ENCODE measurements at regions not wholly inside any gene's neighbourhood (a gene's known extent, or its start where the extent isn't known, plus 50 kb on each side); places are given as distances from the start of the nearest gene placed in this dataset.

- no peak for DNase-seq
Observed at GRCh38 chr2:126518196-126518595, 137.8 kb upstream of the GYPC start.

- peak; percentile 16 for DNase-seq
Observed at GRCh38 chr2:126527836-126528490, 128.0 kb upstream of the GYPC start.

GRCh38 chr2:126531029-126531428, 124.9 kb upstream of the GYPC start:
- DNase-seq = no peak

GRCh38 chr2:126534478-126534877, 121.5 kb upstream of the GYPC start:
- no peak for DNase-seq

GRCh38 chr2:126535408-126535807, 120.5 kb upstream of the GYPC start:
- no peak for DNase-seq

- no peak for DNase-seq
Observed at GRCh38 chr2:126536605-126537200, 119.3 kb upstream of the GYPC start.

GRCh38 chr2:126539101-126539500, 116.9 kb upstream of the GYPC start:
- no peak for DNase-seq

- no peak for DNase-seq
Observed at GRCh38 chr2:126542247-126542646, 113.7 kb upstream of the GYPC start.

GRCh38 chr2:126543081-126543480, 112.9 kb upstream of the GYPC start:
- no peak for DNase-seq

GRCh38 chr2:126558029-126558428, 97.9 kb upstream of the GYPC start:
- DNase-seq = no peak

- DNase-seq = no peak
Observed at GRCh38 chr2:126568734-126569133, 87.2 kb upstream of the GYPC start.

- no peak for DNase-seq
Observed at GRCh38 chr2:126571403-126571802, 84.6 kb upstream of the GYPC start.

GRCh38 chr2:126575631-126576030, 80.3 kb upstream of the GYPC start:
- DNase-seq = no peak

- no peak for DNase-seq
Observed at GRCh38 chr2:126579868-126580267, 76.1 kb upstream of the GYPC start.

GRCh38 chr2:126586317-126586716, 69.6 kb upstream of the GYPC start:
- no peak for DNase-seq

- DNase-seq = no peak
Observed at GRCh38 chr2:126599062-126599461, 56.9 kb upstream of the GYPC start.

- no peak for DNase-seq
Observed at GRCh38 chr2:126600742-126601141, 55.2 kb upstream of the GYPC start.

- DNase-seq = no peak
Observed at GRCh38 chr2:126602334-126602733, 53.6 kb upstream of the GYPC start.

All from amniotic stem cell (primary cell).